OCI-LY3 (cell line): ENCODE measurements at regions not wholly inside any gene's neighbourhood (a gene's known extent, or its start where the extent isn't known, plus 50 kb on each side); places are given as distances from the start of the nearest gene placed in this dataset.

ENCODE experiments used
- EZH2phosphoT487 ChIP-seq: fragments of 200-600 bp; shearing (Covaris generic); IDR thresholded peaks from 2 replicates; pipeline ENCODE4 v1.6.1; 2018; ENCODE audit warnings: antibody characterized with exemption, mixed run types, low read depth
- TF ChIP-seq, protein P1 (sequence below): fragments of 200-600, 300-600 bp; sonication (generic); IDR thresholded peaks from 2 replicates; pipeline ENCODE4 v1.5.1; 2014; ENCODE audit warnings: antibody characterized with exemption, low read length, low read depth

DNA sequence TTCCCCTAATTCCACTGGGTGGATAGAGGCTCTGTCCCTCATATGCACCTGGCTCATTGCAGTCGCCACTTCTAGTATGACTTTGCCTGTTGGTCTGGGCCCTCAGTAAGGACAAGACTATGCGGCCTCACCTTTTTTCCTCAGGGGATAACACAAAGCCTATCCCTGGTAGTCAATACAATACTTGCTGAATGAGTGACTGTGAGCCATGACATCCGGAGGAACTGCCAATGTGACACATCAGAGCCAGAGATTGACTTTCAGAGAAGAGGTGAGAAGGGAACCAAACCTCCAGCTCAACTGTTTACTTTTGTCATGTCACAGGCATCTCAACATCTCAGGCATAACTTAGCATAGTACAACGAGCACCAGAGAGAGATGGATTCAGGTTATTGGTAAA is 371.3 kb downstream of the DMRT2 start:
- TF ChIP-seq, protein P1, sequence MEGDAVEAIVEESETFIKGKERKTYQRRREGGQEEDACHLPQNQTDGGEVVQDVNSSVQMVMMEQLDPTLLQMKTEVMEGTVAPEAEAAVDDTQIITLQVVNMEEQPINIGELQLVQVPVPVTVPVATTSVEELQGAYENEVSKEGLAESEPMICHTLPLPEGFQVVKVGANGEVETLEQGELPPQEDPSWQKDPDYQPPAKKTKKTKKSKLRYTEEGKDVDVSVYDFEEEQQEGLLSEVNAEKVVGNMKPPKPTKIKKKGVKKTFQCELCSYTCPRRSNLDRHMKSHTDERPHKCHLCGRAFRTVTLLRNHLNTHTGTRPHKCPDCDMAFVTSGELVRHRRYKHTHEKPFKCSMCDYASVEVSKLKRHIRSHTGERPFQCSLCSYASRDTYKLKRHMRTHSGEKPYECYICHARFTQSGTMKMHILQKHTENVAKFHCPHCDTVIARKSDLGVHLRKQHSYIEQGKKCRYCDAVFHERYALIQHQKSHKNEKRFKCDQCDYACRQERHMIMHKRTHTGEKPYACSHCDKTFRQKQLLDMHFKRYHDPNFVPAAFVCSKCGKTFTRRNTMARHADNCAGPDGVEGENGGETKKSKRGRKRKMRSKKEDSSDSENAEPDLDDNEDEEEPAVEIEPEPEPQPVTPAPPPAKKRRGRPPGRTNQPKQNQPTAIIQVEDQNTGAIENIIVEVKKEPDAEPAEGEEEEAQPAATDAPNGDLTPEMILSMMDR: no peak
- no peak for TF ChIP-seq EZH2phosphoT487
